B cell (primary cell): ENCODE measurements at regions not wholly inside any gene's neighbourhood (a gene's known extent, or its start where the extent isn't known, plus 50 kb on each side); places are given as distances from the start of the nearest gene placed in this dataset.

ENCODE experiments used
- ATAC-seq: fragments of 200-7000 bp; cut with Tn5 transposase; one replicate; pipeline ENCODE4 v1.10.0; 2021; ENCODE audit warnings: low read depth, mild to moderate bottlenecking, moderate number of reproducible peaks, moderate library complexity
- CTCF ChIA-PET: fragments of 350-600 bp; sonication (Branson Sonifier 250); formaldehyde crosslinking; loops from one replicate; lab custom pipeline; 2021; ENCODE audit warnings: antibody characterized with exemption, inconsistent platforms; lab: Charles Lee
- POLR2A ChIA-PET: fragments of 350-600 bp; sonication (Branson Sonifier 250); formaldehyde crosslinking; loops from one replicate; lab custom pipeline; 2021; ENCODE audit warnings: antibody characterized with exemption; lab: Charles Lee
- DNase-seq: peaks from one replicate; pipeline ENCODE4 v3.0.0; 2013
- H2AFZ ChIP-seq: 2 replicates; pipeline ENCODE4 v1.6.1; 2012; ENCODE audit warnings: mild to moderate bottlenecking, low read depth, low read length; ENCODE audit not compliant: insufficient read depth, poor library complexity, severe bottlenecking
- H3K27ac ChIP-seq, 2 donors: 1 replicate in 1 of 2; 2 replicates in 1 of 2; pipeline ENCODE4 v1.5.1; 2012 to 2013; ENCODE audit warnings: low read length in 2 of 2, mild to moderate bottlenecking in 2 of 2, moderate library complexity in 1 of 2
- H3K27me3 ChIP-seq, 4 experiments: fragments of 200-600 bp in 1 of 4; sonication (generic) in 1 of 4; replicated peaks in 1 of 4; 1 replicate in 2 of 4; 2 replicates in 2 of 4; pipeline versions ENCODE4 v1.6.1 to v1.7.0; 2013 to 2016; ENCODE audit warnings: low read length in 3 of 4, mild to moderate bottlenecking in 2 of 4, mixed read lengths in 1 of 4, moderate library complexity in 1 of 4; ENCODE audit not compliant: insufficient read depth in 4 of 4, control insufficient read depth in 3 of 4; ENCODE audit errors: control extremely low read depth in 1 of 4
- H3K36me3 ChIP-seq, 2 experiments: replicated peaks in 1 of 2; 1 replicate in 1 of 2; 2 replicates in 1 of 2; pipeline versions ENCODE4 v1.6.1 to v1.7.1; 2013; ENCODE audit warnings: low read length in 1 of 2; ENCODE audit not compliant: insufficient read depth in 2 of 2, control insufficient read depth in 1 of 2; ENCODE audit errors: control extremely low read depth in 1 of 2, extremely low read depth in 1 of 2
- H3K4me1 ChIP-seq, 2 donors: fragments of 200-600 bp in 1 of 2; sonication (generic) in 1 of 2; 1 replicate in 1 of 2; 2 replicates in 1 of 2; pipeline versions ENCODE4 v1.5.1 to v1.6.1; 2013 to 2017; ENCODE audit warnings: low read length in 2 of 2; ENCODE audit not compliant: control insufficient read depth in 2 of 2, insufficient read depth in 2 of 2
- H3K4me2 ChIP-seq: replicated peaks from 2 replicates; pipeline ENCODE3; 2012; ENCODE audit warnings: mild to moderate bottlenecking, low read depth, low read length; ENCODE audit not compliant: poor library complexity, severe bottlenecking
- H3K4me3 ChIP-seq, 5 experiments: fragments of 200-600 bp in 1 of 5; sonication (generic) in 1 of 5; 1 replicate in 3 of 5; 2 replicates in 2 of 5; pipeline versions ENCODE4 v1.5.1 to v1.7.0; 2011 to 2016; ENCODE audit warnings: low read length in 4 of 5, mild to moderate bottlenecking in 4 of 5, low read depth in 2 of 5, control low read depth in 1 of 5, moderate library complexity in 1 of 5; ENCODE audit not compliant: insufficient read depth in 1 of 5; ENCODE audit errors: control extremely low read depth in 1 of 5, extremely low read depth in 1 of 5
- H3K79me2 ChIP-seq: fragments of 200-600 bp; sonication (generic); one replicate; pipeline ENCODE4 v1.6.0; 2016; ENCODE audit warnings: low read length; ENCODE audit not compliant: control insufficient read depth, insufficient read depth
- H3K9ac ChIP-seq: fragments of 200-600 bp; sonication (generic); 2 replicates; pipeline ENCODE4 v1.6.1; 2017; ENCODE audit warnings: mild to moderate bottlenecking, low read length, moderate library complexity
- H3K9me3 ChIP-seq, 3 donors: one replicate each; pipeline versions ENCODE4 v1.6.1 to v1.7.1; 2013; ENCODE audit warnings: low read length in 2 of 3; ENCODE audit not compliant: control insufficient read depth in 2 of 3, insufficient read depth in 1 of 3; ENCODE audit errors: control extremely low read depth in 1 of 3
- H4K20me1 ChIP-seq: 2 replicates; pipeline ENCODE4 v1.6.0; 2012; ENCODE audit warnings: mild to moderate bottlenecking, low read length; ENCODE audit not compliant: insufficient read depth, control insufficient read depth, poor library complexity, severe bottlenecking
- H3K27ac Mint-ChIP-seq: one replicate; pipeline ENCODE4 v1.8.0; 2021; ENCODE audit warnings: mixed read lengths
- H3K27me3 Mint-ChIP-seq: one replicate; pipeline ENCODE4 v1.8.0; 2021; ENCODE audit warnings: mixed read lengths
- H3K4me1 Mint-ChIP-seq: one replicate; pipeline ENCODE4 v1.8.0; 2021; ENCODE audit warnings: mixed read lengths
- H3K4me3 Mint-ChIP-seq: one replicate; pipeline ENCODE4 v1.8.0; 2021; ENCODE audit warnings: mixed read lengths
- H3K9me3 Mint-ChIP-seq: one replicate; pipeline ENCODE4 v1.8.0; 2022; ENCODE audit warnings: mixed read lengths; ENCODE audit not compliant: insufficient read depth
- CTCF ChIP-seq: fragments of 200-600 bp; IDR thresholded peaks from one replicate; pipeline ENCODE4 v1.8.0; 2022; ENCODE audit warnings: antibody characterized with exemption, mild to moderate bottlenecking
- EZH2 ChIP-seq: IDR thresholded peaks from 2 replicates; pipeline ENCODE4 v1.6.1; 2012; ENCODE audit warnings: borderline replicate concordance, low read depth, mild to moderate bottlenecking, moderate library complexity, low read length; ENCODE audit not compliant: insufficient read depth, poor library complexity, severe bottlenecking
- WGBS: methylation state at CpG from one replicate; pipeline ENCODE4 v1.1.5; 2013; ENCODE audit warnings: missing lambda C conversion rate; ENCODE audit not compliant: insufficient coverage; 5-methylcytosine and 5-hydroxymethylcytosine counted together
- intact Hi-C: fragments of 100-400 bp; cut with micrococcal nuclease; formaldehyde crosslinking; loops from one replicate; pipeline ENCODE4 v1.10.0; 2022

- TF ChIP-seq CTCF (no peak), EZH2 (no peak)
- Histone ChIP-seq H4K20me1 (no peaks in the 10 kb centered on the region), H3K27ac (no peak overlapping the region), H3K4me1 (peaks cover 12 to 19% of the 10 kb centered on the region in 2 donors), H3K27me3 (no peaks in the 10 kb centered on the region), H3K9me3 (peaks cover 0 to 2% (median 0%) of the 10 kb centered on the region in 3 donors), H2AFZ (peak overlapping the region; percentile 30), H3K9ac (no peak overlapping the region), H3K79me2 (no peaks in the 10 kb centered on the region), H3K4me3 (no peak overlapping the region), H3K4me2 (peak overlapping the region; percentile 38), H3K36me3 (no peaks in the 10 kb centered on the region)
- Mint-ChIP-seq H3K9me3 (no peaks in the 10 kb centered on the region), H3K4me3 (peak overlapping the region; percentile 33), H3K27ac (peak overlapping the region; percentile 66), H3K4me1 (peaks cover 17% of the 10 kb centered on the region), H3K27me3 (no peaks in the 10 kb centered on the region)
- 69% methylated on average over 6 of the region's 13 CpGs for WGBS
- DNase-seq, result peak; percentile 72
- ChIA-PET CTCF (interaction anchor here (0.7 to 1.8 kb wide), 10 partner anchors 14 to 167 kb away, joined by 3 to 5 read pairs (median 4); no protein-coding TSS in a partner anchor), POLR2A (interaction anchor here (0.8 to 2.7 kb wide), 5 partner anchors 15 to 42 kb away, joined by 3 to 12 read pairs (median 5); no protein-coding TSS in a partner anchor)
- intact Hi-C loops, result loop anchor here (2.0 kb wide), 1 partner anchor 15 kb away; no protein-coding TSS in a partner anchor
- ATAC-seq, result peak; percentile 98
Observed at GRCh38 chr15:70299931-70300869, 202.5 kb upstream of the TLE3 start.
